ENCODE measurements at regions not wholly inside any gene's neighbourhood (a gene's known extent, or its start where the extent isn't known, plus 50 kb on each side); places are given as distances from the start of the nearest gene placed in this dataset.

DNA sequence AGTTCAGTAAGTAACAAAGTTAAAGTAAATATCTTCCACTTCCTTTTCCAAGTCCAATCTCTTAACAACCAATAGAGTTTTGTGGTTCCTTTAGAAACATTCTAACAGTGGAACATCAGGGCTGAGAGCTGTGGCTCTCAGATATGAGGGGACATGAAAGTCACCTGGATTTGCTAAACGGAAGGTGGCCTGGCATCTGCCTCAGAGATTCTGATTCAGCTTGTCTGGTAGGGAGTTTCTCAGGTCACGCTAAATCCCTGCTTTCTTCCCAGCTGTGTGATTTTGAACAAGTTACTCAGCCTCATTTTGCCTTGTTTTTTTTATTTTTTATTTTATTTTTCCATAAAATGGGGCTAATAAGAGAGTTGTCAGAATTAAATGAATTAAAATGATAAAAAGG is 411.0 kb upstream of the CDH11 start:
- Histone ChIP-seq H3K9me3 (no peaks in the 10 kb centered on the region), H3K4me1 (no peaks in the 10 kb centered on the region), H3K27ac (no peak overlapping the region), H3K27me3 (no peaks in the 10 kb centered on the region), H3K4me3 (no peak overlapping the region), H3K36me3 (no peaks in the 10 kb centered on the region)
- intact Hi-C loops (cut with DNase I), result no loop called here
- DNase-seq (ENCODE audit: extremely low spot score in 2 of 2), result no peak
- TF ChIP-seq POLR2AphosphoS5 (IDR thresholded peaks at IDR 0.05; ENCODE audit: insufficient read depth in 1 of 2, low read depth in 1 of 2) (no peak), POLR2A (IDR thresholded peaks at IDR 0.05) (no peak)
- TF ChIP-seq, protein P1, sequence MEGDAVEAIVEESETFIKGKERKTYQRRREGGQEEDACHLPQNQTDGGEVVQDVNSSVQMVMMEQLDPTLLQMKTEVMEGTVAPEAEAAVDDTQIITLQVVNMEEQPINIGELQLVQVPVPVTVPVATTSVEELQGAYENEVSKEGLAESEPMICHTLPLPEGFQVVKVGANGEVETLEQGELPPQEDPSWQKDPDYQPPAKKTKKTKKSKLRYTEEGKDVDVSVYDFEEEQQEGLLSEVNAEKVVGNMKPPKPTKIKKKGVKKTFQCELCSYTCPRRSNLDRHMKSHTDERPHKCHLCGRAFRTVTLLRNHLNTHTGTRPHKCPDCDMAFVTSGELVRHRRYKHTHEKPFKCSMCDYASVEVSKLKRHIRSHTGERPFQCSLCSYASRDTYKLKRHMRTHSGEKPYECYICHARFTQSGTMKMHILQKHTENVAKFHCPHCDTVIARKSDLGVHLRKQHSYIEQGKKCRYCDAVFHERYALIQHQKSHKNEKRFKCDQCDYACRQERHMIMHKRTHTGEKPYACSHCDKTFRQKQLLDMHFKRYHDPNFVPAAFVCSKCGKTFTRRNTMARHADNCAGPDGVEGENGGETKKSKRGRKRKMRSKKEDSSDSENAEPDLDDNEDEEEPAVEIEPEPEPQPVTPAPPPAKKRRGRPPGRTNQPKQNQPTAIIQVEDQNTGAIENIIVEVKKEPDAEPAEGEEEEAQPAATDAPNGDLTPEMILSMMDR (IDR thresholded peaks at IDR 0.05), result no peak

DNA sequence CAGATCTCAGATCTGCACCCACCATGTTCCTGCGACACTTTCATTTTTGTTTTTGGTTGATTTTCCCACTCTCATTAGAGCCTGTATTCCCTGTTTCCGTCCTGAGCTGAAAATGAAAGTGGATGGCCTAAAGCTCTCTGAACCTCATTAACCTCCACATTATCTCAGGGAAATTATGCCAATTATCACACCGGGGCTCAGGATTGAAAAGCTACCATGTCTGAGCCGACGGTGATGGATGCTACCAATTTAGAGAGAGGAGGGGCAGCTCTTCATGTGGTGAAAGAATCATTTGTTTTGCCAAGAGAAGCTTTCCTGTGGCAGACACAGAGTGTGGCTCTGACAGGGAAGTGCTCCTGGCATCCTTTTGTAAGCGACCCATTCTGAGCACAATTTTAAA is 410.4 kb upstream of the CDH11 start:
- Histone ChIP-seq H3K36me3 (no peaks in the 10 kb centered on the region), H3K4me3 (peak overlapping the region in 1 of 2 donors; percentile 13)

GRCh38 chr16:65531475-65531874 is 409.6 kb upstream of the CDH11 start:
- intact Hi-C loops (cut with DNase I), result no loop called here
- no peaks in the 10 kb centered on the region for H3K36me3 ChIP-seq
- TF ChIP-seq, protein P1 (IDR thresholded peaks at IDR 0.05), result no peak
- TF ChIP-seq POLR2A (IDR thresholded peaks at IDR 0.05) (no peak), POLR2AphosphoS5 (IDR thresholded peaks at IDR 0.05; ENCODE audit: insufficient read depth in 1 of 2, low read depth in 1 of 2) (no peak)

More for the DNA sequence above, 410.4 kb upstream of the CDH11 start:
- Histone ChIP-seq H3K27ac (no peak overlapping the region), H3K4me1 (no peaks in the 10 kb centered on the region), H3K27me3 (no peaks in the 10 kb centered on the region), H3K9me3 (no peaks in the 10 kb centered on the region)
- intact Hi-C loops (cut with DNase I), result no loop called here
- DNase-seq (ENCODE audit: extremely low spot score in 2 of 2), result no peak
- TF ChIP-seq POLR2A (IDR thresholded peaks at IDR 0.05) (no peak), POLR2AphosphoS5 (IDR thresholded peaks at IDR 0.05; ENCODE audit: insufficient read depth in 1 of 2, low read depth in 1 of 2) (no peak)
- TF ChIP-seq, protein P1 (IDR thresholded peaks at IDR 0.05), result no peak

DNA sequence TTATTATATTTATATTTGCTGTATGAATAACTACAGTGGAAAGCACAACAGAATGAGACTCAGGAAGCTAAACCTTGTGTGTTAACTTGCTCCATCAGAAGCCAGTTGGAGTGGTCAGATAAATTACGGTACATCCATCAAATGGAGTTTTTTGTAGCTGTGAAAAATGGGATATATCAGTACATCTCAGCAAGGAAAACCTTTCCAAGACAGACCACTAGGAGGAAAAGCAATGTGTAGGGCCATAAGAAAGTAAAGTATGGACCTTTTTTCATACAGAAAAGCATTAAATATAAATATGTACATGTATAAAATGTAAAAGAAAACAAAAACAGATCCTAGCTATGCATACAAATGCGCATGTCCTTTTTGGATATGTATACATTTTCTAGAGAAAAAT is 403.8 kb upstream of the CDH11 start:
- no peak for DNase-seq (ENCODE audit: extremely low spot score in 2 of 2)
- intact Hi-C loops (cut with DNase I), result no loop called here

More at GRCh38 chr16:65531475-65531874, 409.6 kb upstream of the CDH11 start:
- no peak for DNase-seq (ENCODE audit: extremely low spot score in 2 of 2)
- Histone ChIP-seq H3K27ac (no peak overlapping the region), H3K4me1 (no peaks in the 10 kb centered on the region), H3K27me3 (no peaks in the 10 kb centered on the region), H3K9me3 (no peaks in the 10 kb centered on the region), H3K4me3 (no peak overlapping the region)

DNA sequence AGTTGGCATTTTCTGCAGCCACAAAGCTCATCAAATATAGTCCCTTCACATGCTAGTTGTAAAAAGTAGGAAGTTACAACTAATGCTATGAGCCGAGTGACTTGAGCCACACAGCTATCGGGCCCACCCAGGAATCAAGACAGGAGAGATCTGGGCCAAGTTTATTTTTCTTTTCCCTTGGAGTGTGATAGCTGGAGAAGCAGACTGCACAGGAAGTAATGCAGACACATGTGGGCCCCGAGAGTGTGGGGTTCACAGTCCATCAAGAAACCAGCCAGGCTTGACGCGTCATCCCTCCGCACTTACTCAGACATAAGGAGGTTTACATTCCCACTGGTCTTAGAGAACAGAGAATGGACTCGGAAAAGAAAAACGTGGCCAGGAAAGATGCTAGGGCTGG is 403.1 kb upstream of the CDH11 start:
- no peak overlapping the region for H3K27ac ChIP-seq
- no peaks in the 10 kb centered on the region for H3K36me3 ChIP-seq
- H3K9me3 ChIP-seq, result no peaks in the 10 kb centered on the region
- H3K4me1 ChIP-seq, result no peaks in the 10 kb centered on the region
- no peaks in the 10 kb centered on the region for H3K27me3 ChIP-seq
- intact Hi-C loops (cut with DNase I), result no loop called here
- DNase-seq (ENCODE audit: extremely low spot score in 2 of 2), result no peak
- no peak overlapping the region for H3K4me3 ChIP-seq
- TF ChIP-seq, protein P1 (IDR thresholded peaks at IDR 0.05), result no peak
- TF ChIP-seq POLR2AphosphoS5 (IDR thresholded peaks at IDR 0.05; ENCODE audit: insufficient read depth in 1 of 2, low read depth in 1 of 2) (no peak), POLR2A (IDR thresholded peaks at IDR 0.05) (no peak)

More for the DNA sequence above, 403.8 kb upstream of the CDH11 start:
- H3K4me3 ChIP-seq, result no peak overlapping the region
- no peaks in the 10 kb centered on the region for H3K9me3 ChIP-seq
- no peak overlapping the region for H3K27ac ChIP-seq
- no peaks in the 10 kb centered on the region for H3K36me3 ChIP-seq
- TF ChIP-seq POLR2A (IDR thresholded peaks at IDR 0.05) (no peak), POLR2AphosphoS5 (IDR thresholded peaks at IDR 0.05; ENCODE audit: insufficient read depth in 1 of 2, low read depth in 1 of 2) (no peak)
- TF ChIP-seq, protein P1 (IDR thresholded peaks at IDR 0.05), result no peak
- H3K27me3 ChIP-seq, result no peaks in the 10 kb centered on the region
- no peaks in the 10 kb centered on the region for H3K4me1 ChIP-seq
